Endothelial cell (in vitro differentiated cells): ENCODE measurements at regions not wholly inside any gene's neighbourhood (a gene's known extent, or its start where the extent isn't known, plus 50 kb on each side); places are given as distances from the start of the nearest gene placed in this dataset.

Experiments
- DNase-seq: peaks from one replicate; pipeline ENCODE4 v3.0.0; 2021; ENCODE audit warnings: low spot score
- H3K27ac Mint-ChIP-seq: one replicate; pipeline ENCODE4 v1.8.0; 2021; ENCODE audit warnings: mixed read lengths, inconsistent platforms; ENCODE audit not compliant: unreplicated experiment
- H3K27me3 Mint-ChIP-seq: one replicate; pipeline ENCODE4 v1.8.0; 2021; ENCODE audit warnings: mild to moderate bottlenecking, moderate library complexity, mixed read lengths, inconsistent platforms; ENCODE audit not compliant: unreplicated experiment
- H3K36me3 Mint-ChIP-seq: one replicate; pipeline ENCODE4 v1.8.0; 2021; ENCODE audit warnings: mild to moderate bottlenecking, low read depth, mixed read lengths, inconsistent platforms; ENCODE audit not compliant: unreplicated experiment
- H3K4me1 Mint-ChIP-seq: one replicate; pipeline ENCODE4 v1.8.0; 2021; ENCODE audit warnings: mild to moderate bottlenecking, mixed read lengths, inconsistent platforms; ENCODE audit not compliant: unreplicated experiment
- H3K4me3 Mint-ChIP-seq: one replicate; pipeline ENCODE4 v1.8.0; 2021; ENCODE audit warnings: mild to moderate bottlenecking, mixed read lengths, inconsistent platforms; ENCODE audit not compliant: unreplicated experiment
- H3K9me3 Mint-ChIP-seq: one replicate; pipeline ENCODE4 v1.8.0; 2021; ENCODE audit warnings: mixed read lengths, inconsistent platforms; ENCODE audit not compliant: unreplicated experiment
- TF ChIP-seq, protein P1 (sequence below): fragments of 200-600 bp; sonication (generic); IDR thresholded peaks from one replicate; pipeline ENCODE4 v1.5.0; 2021; ENCODE audit warnings: antibody characterized with exemption; ENCODE audit not compliant: unreplicated experiment

DNA sequence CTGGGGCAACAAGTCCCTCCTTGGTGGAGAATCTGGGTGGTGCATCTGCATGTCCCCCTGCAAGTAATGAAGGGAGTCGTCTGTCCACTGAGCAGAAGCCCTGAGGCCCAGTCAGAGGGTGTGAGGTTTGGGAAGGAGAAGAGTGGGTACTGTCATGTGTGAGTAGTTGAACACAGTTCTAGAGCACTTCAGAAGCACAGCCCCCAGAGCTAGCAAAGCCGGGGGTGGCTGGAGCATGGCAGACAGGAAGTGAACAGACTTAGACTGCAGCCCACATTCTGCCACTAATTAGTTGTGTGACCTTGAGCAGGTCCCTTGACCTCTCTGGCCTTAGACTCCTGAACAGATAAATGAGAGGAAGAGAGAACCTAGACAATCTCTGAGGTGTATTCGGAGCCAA lies 207.6 kb downstream of the UACA start:
- no peaks in the 10 kb centered on the region for H3K9me3 Mint-ChIP-seq
- H3K27ac Mint-ChIP-seq = no peak overlapping the region
- no peak for DNase-seq
- TF ChIP-seq, protein P1, sequence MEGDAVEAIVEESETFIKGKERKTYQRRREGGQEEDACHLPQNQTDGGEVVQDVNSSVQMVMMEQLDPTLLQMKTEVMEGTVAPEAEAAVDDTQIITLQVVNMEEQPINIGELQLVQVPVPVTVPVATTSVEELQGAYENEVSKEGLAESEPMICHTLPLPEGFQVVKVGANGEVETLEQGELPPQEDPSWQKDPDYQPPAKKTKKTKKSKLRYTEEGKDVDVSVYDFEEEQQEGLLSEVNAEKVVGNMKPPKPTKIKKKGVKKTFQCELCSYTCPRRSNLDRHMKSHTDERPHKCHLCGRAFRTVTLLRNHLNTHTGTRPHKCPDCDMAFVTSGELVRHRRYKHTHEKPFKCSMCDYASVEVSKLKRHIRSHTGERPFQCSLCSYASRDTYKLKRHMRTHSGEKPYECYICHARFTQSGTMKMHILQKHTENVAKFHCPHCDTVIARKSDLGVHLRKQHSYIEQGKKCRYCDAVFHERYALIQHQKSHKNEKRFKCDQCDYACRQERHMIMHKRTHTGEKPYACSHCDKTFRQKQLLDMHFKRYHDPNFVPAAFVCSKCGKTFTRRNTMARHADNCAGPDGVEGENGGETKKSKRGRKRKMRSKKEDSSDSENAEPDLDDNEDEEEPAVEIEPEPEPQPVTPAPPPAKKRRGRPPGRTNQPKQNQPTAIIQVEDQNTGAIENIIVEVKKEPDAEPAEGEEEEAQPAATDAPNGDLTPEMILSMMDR = no peak
- H3K27me3 Mint-ChIP-seq = no peaks in the 10 kb centered on the region
- H3K4me1 Mint-ChIP-seq = no peaks in the 10 kb centered on the region
- H3K36me3 Mint-ChIP-seq = no peaks in the 10 kb centered on the region
- no peak overlapping the region for H3K4me3 Mint-ChIP-seq

DNA sequence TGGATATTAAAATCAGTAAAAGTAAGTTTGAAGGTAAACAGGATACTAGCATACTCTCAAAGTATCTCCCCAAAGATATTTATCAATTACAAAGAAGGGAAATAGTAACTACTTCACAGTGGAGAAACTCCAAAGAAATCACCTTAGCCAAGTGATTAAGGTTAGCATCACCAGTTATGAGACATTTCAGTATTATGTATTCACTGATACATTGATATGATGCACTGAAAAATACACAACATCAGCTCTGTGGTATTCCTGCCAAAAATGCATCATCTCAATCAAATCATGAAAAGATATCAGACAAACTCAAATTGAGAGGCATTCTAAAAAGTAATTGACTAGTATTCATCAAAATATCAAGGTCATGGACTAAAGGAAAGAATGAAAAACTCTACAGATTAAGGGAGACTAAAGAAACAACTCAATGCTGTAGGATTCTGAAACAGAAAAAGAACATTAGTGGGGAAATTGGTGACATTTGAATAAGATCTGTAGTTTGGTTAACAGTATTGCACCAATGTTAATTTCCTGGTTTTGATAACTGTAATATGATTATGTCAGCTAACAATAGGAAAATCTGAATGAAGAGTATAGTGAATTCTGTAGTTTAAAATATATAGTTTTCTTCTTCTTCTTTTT lies 215.4 kb downstream of the UACA start:
- H3K4me3 Mint-ChIP-seq = no peak overlapping the region

DNA sequence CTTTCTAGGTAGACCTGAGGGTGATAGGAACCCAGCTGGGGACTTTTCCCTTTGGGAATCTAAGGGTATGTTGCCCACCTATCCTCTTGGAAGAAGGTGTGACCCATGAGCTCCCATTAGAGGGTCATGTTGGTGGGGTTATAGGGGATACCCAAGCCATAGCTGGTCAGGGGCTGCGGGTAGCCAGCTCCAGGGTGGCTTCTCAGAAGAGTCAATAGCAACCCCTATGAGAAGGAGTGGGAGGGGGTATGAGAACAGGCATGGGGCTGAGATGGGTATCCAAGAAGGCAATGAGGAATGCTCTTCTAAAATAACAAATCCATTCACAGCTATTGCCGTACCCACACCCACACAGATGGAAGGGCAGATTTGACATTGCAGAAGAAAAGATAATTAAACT lies 217.8 kb downstream of the UACA start:
- Mint-ChIP-seq H3K27me3 (peaks cover 1% of the 10 kb centered on the region), H3K4me3 (no peak overlapping the region), H3K9me3 (no peaks in the 10 kb centered on the region), H3K27ac (no peak overlapping the region), H3K4me1 (no peaks in the 10 kb centered on the region), H3K36me3 (no peaks in the 10 kb centered on the region)
- no peak for DNase-seq
- TF ChIP-seq, protein P1 = no peak

More for the DNA sequence above, 215.4 kb downstream of the UACA start:
- H3K9me3 Mint-ChIP-seq = no peaks in the 10 kb centered on the region
- H3K27ac Mint-ChIP-seq = no peak overlapping the region
- peaks cover 1% of the 10 kb centered on the region for H3K27me3 Mint-ChIP-seq
- H3K36me3 Mint-ChIP-seq = no peaks in the 10 kb centered on the region
- no peak for DNase-seq
- H3K4me1 Mint-ChIP-seq = no peaks in the 10 kb centered on the region
- TF ChIP-seq, protein P1 = no peak

DNA sequence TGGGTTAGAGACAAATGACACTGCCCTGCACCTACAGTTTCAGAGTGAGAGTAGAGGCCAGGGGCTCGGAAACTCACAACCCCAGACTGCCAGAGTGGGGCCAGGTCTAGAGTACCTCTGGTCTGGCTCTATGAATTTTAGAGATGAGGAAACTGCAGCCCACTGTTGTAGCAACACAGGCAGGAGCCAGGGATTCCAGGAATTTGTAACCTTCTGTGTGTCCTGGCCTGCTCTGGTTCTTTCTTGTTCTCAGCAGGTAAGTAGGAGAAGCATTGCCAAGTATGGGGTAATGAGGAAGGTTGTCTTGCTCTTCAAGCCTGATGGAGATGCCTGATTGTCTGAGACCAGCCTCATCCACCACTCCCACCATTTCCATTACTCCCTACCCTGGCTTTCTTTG lies 221.8 kb downstream of the UACA start:
- TF ChIP-seq, protein P1 = no peak
- Mint-ChIP-seq H3K4me1 (no peaks in the 10 kb centered on the region), H3K36me3 (no peaks in the 10 kb centered on the region), H3K9me3 (no peaks in the 10 kb centered on the region), H3K27ac (no peak overlapping the region), H3K4me3 (no peak overlapping the region), H3K27me3 (peaks cover 2% of the 10 kb centered on the region)
- DNase-seq = no peak

DNA sequence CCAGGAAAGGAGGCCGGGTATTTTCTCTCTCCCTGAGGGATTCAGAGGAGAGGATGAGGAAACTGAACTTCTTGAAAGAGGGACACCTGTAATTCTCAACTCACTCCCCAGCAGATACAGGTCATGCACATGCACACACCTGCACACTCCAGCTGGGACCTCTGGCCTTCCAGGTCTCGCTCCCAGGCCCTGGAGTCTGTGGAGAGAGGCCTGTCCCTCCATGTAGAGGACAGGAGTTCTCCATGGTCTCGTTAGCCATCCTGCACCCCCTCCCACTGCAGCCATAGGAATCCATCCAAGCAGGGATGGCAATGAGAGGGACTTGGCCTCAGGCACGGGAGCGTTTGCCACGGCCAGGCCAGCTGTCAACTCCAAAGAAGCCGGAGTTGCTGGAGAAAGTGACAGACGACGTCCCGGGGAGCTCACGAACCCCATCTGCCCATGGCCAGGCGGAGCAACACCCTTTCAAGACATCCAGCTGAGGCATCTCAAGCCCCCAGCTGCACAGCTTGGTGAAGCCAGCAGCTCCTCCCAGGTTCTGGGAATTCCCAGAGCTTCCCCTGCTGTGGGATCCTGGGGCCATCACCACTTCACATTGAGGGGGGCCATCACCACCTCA lies 223.3 kb downstream of the UACA start:
- Mint-ChIP-seq H3K27ac (no peak overlapping the region), H3K4me1 (peaks cover 12% of the 10 kb centered on the region)
- DNase-seq = no peak

More for the DNA sequence above, 223.3 kb downstream of the UACA start:
- Mint-ChIP-seq H3K27me3 (peaks cover 1% of the 10 kb centered on the region), H3K4me3 (no peak overlapping the region), H3K9me3 (no peaks in the 10 kb centered on the region), H3K36me3 (no peaks in the 10 kb centered on the region)
- TF ChIP-seq, protein P1 = no peak
